RWPE2 (cell line): ENCODE measurements at regions not wholly inside any gene's neighbourhood (a gene's known extent, or its start where the extent isn't known, plus 50 kb on each side); places are given as distances from the start of the nearest gene placed in this dataset.
A peak's percentile ranks its signal among the peaks of the same experiment; 100 is the strongest.

Experiments
- ATAC-seq: fragments of 200-7000 bp; cut with Tn5 transposase; 3 replicates; pipeline ENCODE4 v1.9.1; 2021; ENCODE audit warnings: low read depth
- DNase-seq: peaks from one replicate; pipeline ENCODE4 v3.0.0-alpha.2; 2020; ENCODE audit warnings: low spot score
- H3K27ac ChIP-seq: fragments of 450-650 bp; 2 replicates; pipeline ENCODE4 v1.5.1; 2017; ENCODE audit warnings: mild to moderate bottlenecking; ENCODE audit not compliant: poor library complexity, severe bottlenecking
- H3K27me3 ChIP-seq: fragments of 250-450 bp; sonication (Bioruptor Pico); 2 replicates; pipeline ENCODE4 v1.5.1; 2021; ENCODE audit warnings: mild to moderate bottlenecking, moderate library complexity; ENCODE audit not compliant: insufficient read depth, poor library complexity, severe bottlenecking
- H3K36me3 ChIP-seq: fragments of 250-450 bp; sonication (Bioruptor Pico); 2 replicates; pipeline ENCODE4 v1.5.1; 2020; ENCODE audit warnings: low read depth, mild to moderate bottlenecking, moderate library complexity
- H3K4me1 ChIP-seq: fragments of 250-450 bp; sonication (Bioruptor Pico); 2 replicates; pipeline ENCODE4 v1.5.1; 2021; ENCODE audit warnings: mild to moderate bottlenecking, moderate library complexity; ENCODE audit not compliant: insufficient read depth, poor library complexity, severe bottlenecking
- H3K4me3 ChIP-seq: fragments of 250-450 bp; sonication (Bioruptor Pico); 2 replicates; pipeline ENCODE4 v1.5.1; 2021; ENCODE audit warnings: mild to moderate bottlenecking, moderate library complexity; ENCODE audit not compliant: severe bottlenecking
- H3K9me3 ChIP-seq: fragments of 250-450 bp; sonication (Bioruptor Pico); 2 replicates; pipeline ENCODE4 v1.5.1; 2021; ENCODE audit warnings: mild to moderate bottlenecking, moderate library complexity; ENCODE audit not compliant: severe bottlenecking
- TF ChIP-seq, protein P1 (sequence below): fragments of 450-650 bp; IDR thresholded peaks from one replicate; pipeline ENCODE4 v1.5.1; 2017; ENCODE audit warnings: mild to moderate bottlenecking, moderate library complexity; ENCODE audit not compliant: poor library complexity, severe bottlenecking

DNA sequence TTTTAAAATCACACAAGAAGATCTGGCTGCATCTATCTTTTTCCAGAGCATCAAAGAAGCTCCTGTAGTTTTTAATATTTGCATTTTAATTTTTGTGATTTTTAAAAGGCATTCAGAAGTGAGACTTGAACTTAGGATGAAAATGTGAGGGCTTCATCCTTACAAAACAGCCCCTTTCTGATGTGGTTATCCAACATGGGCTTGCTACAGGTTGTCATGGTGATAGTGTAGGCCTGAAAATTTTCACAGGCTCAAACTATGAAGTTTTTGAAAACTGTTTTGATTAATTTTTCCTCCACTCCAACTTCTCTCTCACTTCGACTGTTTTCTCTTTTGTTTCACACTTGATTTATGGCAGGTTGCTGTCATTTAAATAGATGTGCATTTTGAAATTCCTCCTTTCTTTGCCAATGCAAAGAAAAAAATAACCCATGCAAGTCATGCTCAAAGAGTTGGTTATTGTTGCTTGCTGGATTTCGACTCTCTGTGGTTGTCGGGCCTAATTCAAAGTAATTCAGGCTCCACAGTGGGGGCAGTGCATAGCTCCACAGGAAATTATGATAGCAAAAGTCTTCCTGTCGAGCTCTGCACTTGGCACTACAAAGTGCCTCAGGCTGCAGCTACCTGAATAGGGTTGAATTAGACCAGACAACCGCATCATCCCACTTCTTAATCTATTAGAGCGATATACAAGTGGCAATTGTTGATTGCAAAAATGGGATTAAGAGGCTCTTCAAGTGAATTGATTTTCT lies 201.0 kb upstream of the GPR101 start:
- no peak overlapping the region for H3K27ac ChIP-seq

DNA sequence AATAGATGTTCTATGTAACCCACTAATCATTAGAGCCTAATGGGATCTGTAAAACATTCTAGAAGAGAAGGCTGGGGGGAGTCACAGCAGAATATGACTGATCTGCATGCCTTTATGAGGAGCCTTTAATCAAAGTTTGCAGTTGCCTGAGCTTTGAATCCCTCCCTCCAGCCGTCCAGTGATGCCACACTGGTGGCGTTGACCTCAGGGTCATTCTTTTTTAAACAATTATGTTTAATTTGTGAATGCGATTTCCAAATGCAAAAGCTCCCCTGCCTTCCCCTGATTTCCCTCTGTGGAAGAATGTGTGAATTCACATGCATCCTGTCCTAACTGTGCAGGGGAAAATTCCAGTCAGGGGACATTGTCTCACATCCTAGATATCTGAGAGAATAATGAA lies 199.7 kb upstream of the GPR101 start:
- H3K4me1 ChIP-seq = no peaks in the 10 kb centered on the region
- no peak for ATAC-seq
- H3K27ac ChIP-seq = no peak overlapping the region
- no peaks in the 10 kb centered on the region for H3K9me3 ChIP-seq
- H3K27me3 ChIP-seq = no peaks in the 10 kb centered on the region
- DNase-seq = no peak
- no peak overlapping the region for H3K4me3 ChIP-seq
- no peaks in the 10 kb centered on the region for H3K36me3 ChIP-seq
- TF ChIP-seq, protein P1, sequence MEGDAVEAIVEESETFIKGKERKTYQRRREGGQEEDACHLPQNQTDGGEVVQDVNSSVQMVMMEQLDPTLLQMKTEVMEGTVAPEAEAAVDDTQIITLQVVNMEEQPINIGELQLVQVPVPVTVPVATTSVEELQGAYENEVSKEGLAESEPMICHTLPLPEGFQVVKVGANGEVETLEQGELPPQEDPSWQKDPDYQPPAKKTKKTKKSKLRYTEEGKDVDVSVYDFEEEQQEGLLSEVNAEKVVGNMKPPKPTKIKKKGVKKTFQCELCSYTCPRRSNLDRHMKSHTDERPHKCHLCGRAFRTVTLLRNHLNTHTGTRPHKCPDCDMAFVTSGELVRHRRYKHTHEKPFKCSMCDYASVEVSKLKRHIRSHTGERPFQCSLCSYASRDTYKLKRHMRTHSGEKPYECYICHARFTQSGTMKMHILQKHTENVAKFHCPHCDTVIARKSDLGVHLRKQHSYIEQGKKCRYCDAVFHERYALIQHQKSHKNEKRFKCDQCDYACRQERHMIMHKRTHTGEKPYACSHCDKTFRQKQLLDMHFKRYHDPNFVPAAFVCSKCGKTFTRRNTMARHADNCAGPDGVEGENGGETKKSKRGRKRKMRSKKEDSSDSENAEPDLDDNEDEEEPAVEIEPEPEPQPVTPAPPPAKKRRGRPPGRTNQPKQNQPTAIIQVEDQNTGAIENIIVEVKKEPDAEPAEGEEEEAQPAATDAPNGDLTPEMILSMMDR = no peak

More for the DNA sequence above, 201.0 kb upstream of the GPR101 start:
- no peaks in the 10 kb centered on the region for H3K36me3 ChIP-seq
- H3K4me3 ChIP-seq = no peak overlapping the region
- H3K9me3 ChIP-seq = no peaks in the 10 kb centered on the region
- H3K4me1 ChIP-seq = no peaks in the 10 kb centered on the region
- TF ChIP-seq, protein P1 = no peak
- ATAC-seq = no peak
- no peaks in the 10 kb centered on the region for H3K27me3 ChIP-seq
- no peak for DNase-seq

DNA sequence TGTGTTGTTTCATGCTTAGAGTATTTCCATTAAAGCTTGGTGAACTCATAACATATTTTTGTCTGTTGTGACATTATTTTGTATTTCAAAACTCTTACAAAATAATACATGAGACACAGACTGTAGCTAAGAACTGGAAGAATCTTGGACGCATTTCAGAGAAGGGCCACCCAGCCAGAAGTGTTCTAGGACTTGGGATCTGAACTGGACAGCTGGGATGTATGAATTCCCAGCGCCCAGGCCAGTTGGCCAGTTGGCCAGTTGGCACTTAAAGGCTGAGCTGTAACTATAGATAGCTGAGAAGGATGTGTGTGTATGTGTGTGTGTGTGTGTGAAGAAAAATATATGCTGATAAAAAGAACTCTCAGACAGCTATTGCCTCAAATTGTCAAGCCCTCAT lies 193.4 kb upstream of the GPR101 start:
- Histone ChIP-seq H3K4me1 (no peaks in the 10 kb centered on the region), H3K9me3 (no peaks in the 10 kb centered on the region), H3K4me3 (no peak overlapping the region), H3K36me3 (no peaks in the 10 kb centered on the region), H3K27me3 (no peaks in the 10 kb centered on the region), H3K27ac (no peak overlapping the region)
- no peak for DNase-seq
- no peak for ATAC-seq
- TF ChIP-seq, protein P1 = no peak

DNA sequence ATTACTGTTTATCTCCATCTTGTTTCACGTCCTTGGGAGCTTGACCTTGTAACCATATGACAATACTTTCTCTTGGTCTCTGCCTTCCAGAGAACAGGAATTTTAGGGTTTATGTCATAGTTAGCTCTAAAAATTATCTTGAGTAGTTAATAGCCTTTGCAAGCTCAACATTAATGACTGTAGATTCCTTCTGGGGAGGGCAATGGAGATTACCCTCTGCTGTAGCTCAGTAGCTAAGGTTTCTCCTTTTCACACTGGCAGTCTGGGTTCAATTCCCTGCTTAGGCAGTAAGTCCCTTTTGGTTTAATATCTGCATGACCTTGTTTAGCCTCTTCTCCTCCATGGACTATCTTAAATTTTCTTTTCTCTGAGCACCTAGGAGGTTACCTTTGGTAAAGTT lies 181.7 kb upstream of the GPR101 start:
- Histone ChIP-seq H3K9me3 (no peaks in the 10 kb centered on the region), H3K27ac (no peak overlapping the region), H3K4me1 (no peaks in the 10 kb centered on the region), H3K27me3 (no peaks in the 10 kb centered on the region), H3K4me3 (no peak overlapping the region), H3K36me3 (no peaks in the 10 kb centered on the region)
- TF ChIP-seq, protein P1 = no peak
- ATAC-seq (no peak), DNase-seq (no peak)

DNA sequence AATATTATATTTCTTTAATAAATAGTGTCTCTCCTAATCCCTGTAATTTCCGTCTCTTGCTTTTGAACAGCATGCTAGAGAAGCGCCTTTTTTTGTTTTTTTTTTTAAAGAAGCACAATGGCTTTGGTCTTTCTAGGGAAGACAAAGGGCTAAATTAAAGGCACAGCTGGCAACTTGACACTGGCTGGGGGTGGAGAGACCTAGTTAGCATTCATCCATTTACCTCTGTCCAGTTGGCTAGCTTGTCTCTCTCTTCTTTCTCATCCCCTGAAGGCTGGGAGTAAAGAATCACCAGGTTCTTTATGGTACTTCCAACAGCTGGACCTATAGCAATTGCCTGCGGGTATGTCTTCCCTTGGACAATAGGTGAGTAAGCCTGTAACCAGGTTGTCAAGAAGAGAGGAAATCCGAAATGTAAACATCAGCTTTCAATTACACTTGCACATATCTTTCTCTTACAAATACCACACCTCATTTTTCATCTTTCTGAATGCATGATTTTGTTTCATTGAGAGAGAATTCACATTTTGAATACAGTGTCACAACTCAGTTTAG lies 178.4 kb upstream of the GPR101 start:
- Histone ChIP-seq H3K9me3 (no peaks in the 10 kb centered on the region), H3K27me3 (no peaks in the 10 kb centered on the region), H3K4me3 (no peak overlapping the region), H3K4me1 (no peaks in the 10 kb centered on the region), H3K36me3 (no peaks in the 10 kb centered on the region), H3K27ac (no peak overlapping the region)
- ATAC-seq (peak; percentile 57; the same call in 2 of the 3 replicates), DNase-seq (no peak)
- TF ChIP-seq, protein P1 = no peak
